ENCODE measurements at regions not wholly inside any gene's neighbourhood (a gene's known extent, or its start where the extent isn't known, plus 50 kb on each side); places are given as distances from the start of the nearest gene placed in this dataset.

DNA sequence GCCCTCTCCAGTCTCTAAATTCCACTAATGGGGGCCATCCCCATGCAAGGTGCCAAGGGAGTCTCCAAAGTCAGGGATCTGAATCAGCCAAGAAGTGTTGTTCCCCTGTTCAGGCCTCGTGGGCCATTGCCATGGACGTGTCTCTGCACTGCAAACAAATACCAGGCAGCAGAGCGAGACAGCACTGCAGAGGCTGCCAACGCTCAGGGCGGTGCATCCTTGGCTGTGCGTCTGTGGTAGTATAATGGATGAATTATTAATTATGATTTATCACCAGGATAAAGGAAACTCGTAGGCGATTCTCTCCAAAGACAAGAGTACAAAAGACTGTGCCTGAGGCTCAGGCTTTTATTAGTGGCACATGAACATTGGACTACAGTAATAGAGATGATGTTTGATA is 122.3 kb upstream of the NTF3 start:
- TF ChIP-seq YY1 (IDR thresholded peaks at IDR 0.05; ENCODE audit: insufficient read depth, insufficient read length) (no peak), ZNF274 (IDR thresholded peaks at IDR 0.05; ENCODE audit: low read depth, low read length) (no peak), SUZ12 (IDR thresholded peaks at IDR 0.05; ENCODE audit: extremely low read depth, insufficient read depth, insufficient read length) (no peak)
